HG02870 (cell line): ENCODE measurements at regions not wholly inside any gene's neighbourhood (a gene's known extent, or its start where the extent isn't known, plus 50 kb on each side); places are given as distances from the start of the nearest gene placed in this dataset.

ENCODE experiments used
- ATAC-seq: cut with Tn5 transposase; IDR thresholded peaks from one replicate; pipeline ENCODE4 v1.9.1; 2021; ENCODE audit warnings: mild to moderate bottlenecking, moderate library complexity; ENCODE audit not compliant: unreplicated experiment

DNA sequence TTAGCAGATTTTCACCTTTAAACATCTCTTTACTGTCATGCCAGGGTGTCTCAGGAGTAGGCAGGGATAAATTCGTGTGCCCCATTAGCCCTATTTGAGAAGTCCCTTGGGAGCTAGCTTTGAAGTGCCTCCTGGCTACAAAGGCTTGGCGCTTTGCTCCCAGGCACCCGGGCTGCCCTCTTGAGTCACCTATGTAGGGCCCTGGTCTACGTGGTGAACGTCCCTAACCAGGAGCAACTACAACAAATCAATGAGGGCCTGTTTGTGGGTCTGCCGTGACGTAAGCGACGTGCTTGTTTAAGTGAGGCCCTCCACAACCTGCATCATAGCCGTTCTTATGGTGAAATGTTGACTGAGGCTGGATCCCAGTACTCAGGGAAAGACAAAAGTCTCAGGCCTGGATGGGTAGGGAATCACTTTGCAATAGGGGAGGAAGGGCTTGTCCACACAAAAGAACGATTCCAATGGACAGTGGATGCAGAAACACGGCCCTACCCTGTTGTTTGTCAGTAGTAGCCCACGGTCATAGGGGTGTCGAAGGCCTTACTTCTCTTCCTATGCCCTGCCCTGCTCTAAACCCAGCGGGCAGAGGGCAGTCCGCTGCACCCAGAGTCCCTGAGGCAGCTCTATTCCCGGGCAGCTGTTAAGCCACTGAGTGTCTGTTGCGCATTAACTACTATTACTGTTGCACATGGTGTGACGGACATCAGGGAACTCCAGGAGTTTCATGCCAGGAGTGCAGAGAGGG lies 93.9 kb downstream of the INHBB start:
- no peak for ATAC-seq

DNA sequence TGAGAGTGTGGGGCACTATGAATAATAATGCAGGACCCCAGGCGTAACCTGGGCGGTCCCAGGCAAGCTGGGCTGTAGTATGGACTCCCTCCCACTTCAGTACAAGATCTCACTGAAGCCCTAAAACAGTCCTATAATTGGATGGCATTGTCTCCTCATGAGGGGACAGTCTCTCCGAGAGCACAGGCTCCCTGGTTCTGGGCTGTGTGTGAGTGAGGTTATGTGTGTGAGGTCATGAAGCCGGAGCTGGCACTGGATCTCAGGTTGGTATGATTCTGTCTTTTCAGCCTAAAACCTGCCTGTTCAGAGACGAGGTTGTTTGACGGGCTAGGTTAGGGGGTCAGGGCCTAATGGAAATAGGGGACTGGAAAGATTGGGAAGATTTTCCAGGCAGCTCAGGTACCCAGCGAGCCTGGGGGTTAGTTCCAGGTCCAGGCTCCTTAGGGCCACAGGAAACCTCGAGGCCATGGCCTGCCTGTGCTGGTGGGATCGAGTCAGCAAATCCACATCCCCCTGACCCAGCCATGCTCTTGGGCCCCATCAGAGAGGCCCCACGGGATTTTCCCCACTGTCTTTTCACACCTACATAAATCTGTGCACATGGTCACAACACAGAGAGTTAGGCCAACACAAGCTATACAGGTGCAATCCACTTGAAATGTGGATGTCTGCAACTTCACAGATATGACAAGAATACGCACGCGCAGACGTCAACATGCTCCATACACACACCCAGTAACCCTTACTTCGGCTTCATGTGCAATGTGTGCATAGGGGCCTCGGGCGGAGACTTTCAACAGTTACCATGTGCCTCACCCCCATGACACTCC lies 94.8 kb downstream of the INHBB start:
- no peak for ATAC-seq

DNA sequence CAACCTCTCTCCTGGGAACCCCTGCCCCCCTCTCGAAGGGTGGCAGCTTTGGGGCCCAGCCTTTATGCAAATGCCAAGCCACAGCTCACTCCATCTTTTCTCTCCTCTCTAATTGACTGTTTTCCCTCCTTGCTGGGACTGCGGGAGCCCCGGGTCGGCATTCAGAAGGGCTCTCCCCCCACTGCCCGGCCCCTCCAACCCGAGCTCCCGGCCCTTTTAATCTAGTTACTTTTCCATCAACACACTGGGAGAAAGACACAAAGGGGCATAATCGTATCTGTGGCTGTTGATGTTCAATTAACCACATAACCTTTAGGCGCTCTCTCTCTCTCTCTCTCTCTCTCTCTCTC lies 95.4 kb downstream of the INHBB start:
- no peak for ATAC-seq

DNA sequence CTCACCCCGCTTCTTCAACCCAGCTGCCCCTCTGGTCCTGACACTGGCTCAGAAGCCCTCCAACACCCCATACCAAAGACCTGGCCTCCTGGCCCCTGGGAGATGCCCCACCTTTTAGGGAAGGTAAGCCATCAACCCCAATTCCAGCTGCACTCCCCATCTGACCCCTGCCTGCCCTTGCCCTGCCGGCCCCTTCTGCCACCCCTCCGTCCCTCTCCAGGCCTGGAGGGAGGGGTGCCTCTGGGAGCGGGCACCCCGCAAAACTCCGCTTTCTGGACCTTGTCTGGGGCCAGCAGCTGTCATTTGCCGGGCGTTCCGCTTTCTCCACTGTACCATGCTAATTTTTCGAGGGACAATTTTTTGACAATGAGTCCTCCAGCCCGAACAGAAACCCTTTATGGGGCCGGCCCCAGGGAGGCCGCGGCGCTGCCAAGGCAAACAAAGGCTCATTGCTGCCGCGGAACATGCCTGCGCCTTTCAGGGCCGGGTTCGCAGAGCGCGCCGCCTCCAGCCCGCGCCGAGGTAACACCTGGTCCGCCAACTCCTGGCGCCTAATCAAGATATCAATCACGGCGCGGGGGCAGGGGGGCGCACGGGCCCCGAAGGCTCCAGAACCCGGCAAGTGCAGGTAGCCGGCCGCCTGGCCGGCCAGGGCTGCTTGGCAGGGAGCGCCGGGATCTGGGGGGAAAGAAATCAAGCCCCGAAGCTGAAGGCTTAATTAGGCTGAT lies 96.0 kb downstream of the INHBB start:
- no peak for ATAC-seq

DNA sequence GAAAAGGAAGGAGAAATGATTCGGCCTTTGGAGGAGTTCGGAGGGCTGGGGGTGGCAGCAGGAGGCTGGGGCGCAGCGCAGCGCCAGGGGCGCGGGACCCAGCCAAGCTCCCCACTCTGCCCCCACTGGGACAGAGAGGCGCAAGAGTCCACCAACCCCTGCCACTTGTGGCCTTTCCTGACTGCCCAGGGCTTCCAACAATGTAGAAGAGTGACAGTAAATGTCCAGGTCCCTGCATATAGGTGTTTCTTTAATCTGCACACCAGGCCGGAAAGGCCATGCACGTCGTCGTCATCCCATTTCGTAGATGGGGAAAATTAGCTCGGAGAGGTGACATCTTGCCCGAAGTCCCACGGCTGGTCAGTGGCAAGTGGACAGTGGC lies 96.6 kb downstream of the INHBB start:
- ATAC-seq = no peak

DNA sequence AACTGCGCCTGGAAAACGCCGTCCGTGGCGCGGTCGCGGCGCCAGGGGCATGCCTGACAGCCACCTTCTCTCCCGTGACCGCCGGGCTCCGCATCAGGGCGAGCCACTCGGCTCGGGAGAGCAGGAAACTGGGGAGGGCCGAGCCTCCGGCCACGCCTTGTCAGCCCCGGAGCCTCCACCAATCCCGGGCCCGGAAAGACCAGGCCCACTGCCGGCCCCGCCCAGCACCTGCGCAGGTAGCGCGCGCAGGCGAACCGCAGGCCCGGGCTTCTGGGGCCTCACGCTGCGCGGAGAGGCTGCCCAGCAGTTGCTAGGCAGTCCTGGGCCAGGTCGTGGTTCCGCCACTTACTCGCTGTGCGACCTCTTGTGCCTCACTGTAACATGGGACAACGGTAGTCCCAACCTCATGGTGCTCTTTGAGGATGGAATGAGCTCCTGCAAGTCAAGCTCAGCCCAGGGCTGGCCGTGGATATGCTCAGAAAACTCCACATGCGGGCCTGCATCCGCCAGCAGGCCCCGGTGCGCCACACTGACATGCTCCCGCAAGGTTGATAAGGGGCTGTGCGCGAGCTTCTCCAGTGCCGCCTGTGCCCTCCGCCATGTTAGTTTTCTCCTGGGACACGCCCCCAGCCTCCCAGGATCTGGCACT lies 97.1 kb downstream of the INHBB start:
- no peak for ATAC-seq

DNA sequence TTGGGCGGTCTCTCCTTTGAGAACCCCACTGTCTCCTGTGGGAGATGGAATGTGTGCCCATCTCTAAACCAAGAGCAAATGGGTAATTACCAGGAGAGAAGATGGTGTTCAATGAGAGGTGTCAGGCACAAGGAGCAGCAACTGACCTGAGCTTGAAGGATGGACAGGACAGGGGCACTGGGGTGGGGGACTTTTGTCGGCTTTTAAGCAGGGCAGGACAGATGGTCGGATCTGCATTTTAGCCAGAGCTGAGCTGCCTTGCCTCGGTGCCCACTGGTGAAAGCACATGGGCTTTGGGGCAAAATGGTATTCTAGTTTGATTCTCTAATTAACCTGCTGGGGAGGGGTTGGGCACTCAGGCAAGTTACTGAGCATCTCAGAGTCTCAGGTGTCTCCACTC lies 98.0 kb downstream of the INHBB start:
- no peak for ATAC-seq

DNA sequence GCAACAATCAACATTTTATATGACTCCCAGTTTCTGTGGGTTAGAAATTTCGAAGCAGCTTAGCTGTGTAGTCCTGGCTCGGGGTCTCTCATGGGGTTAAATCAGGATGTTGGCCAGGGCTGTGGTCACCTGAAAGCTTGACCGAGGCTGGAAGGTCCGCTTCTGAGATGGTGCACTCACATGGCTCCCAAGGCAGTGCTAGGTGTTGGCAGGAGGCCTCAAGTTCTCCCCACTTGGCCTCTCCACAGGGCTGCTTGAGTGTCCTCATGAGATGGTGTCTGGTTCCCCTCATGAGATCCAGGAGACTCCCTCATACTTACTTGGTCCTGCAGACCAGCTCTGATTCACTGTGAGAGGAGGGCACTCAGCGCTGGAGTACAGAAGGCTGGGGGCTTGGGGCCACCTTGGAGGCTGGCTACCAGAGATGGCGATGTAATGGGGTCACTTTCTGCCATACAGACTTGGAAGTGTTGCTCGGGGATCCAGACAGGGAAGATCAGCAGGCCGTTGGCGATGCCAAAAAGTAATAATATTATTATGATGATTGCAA lies 98.8 kb downstream of the INHBB start:
- ATAC-seq = no peak

DNA sequence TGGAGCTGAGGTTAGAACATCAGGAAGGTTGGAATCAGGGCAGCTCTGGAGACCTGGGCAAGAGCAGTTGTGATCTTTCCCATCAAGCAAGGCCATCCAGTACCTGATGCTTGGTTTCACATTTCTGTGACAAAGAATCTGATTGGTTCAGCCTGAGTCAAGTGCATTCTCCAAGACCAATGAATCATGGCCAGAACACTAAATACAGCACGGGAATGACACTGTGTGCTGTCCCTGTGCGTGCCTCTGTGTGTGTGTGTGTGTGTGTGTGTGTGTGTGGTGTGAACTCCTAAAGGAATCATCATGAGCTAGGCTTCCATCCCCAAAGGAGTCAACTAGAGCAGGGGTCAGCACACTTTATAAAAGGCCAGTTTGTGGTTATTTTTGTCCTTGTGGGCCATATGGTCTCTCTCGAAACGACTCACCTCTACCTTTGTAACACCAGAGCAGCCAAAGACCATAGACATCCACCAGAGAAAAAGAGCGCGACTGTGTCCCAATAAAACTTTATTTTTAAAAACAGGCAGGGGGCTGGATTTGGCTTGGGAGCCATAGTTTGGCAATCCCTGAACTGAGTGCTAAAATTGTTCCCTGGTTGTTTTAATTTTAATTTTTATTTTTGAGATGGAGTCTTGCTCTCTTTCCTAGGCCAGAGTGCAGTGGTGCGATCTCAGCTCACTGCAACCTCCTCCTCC lies 99.7 kb downstream of the INHBB start:
- no peak for ATAC-seq

DNA sequence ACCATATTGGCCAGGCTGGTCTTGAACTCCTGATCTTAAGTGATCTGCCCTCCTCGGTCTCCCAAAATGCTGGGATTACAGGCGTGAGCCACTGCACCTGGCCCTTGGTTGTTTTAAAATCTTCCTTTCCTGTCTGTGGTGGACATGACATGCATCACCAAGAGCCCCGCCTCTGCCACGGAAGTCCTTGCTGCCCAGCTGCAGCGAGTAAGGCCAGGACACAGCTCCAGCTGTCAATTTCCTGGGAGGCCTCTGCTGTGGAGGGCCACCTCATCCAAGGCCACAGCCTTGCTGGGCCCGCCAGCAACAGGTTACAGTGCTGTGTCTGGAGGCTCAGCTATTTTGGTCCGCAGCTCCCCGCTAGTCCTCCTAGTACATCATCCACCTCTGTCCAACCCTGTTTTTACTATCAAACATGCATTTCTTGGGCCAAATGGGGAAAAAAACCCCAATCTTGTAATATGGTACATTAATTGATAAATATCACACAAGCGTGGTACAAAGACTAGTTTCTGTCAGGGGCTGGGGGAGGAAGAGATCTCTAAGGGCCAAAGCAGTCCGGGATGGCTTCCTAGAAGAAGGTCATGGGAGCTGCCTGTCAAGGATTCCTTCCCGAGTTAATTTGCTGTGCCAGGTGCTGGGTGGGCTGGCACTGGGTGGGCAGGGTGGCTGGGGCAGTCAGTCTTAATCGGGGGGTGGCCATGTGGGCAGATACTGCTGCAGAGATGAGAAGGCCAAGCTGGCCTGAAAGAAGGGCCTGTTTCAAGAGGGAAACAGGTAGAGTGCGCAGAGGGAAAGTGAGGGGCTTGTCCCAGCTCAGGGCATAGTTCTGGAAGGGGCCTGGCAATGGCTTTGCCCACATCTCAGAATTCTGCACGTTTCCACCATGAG lies 100.5 kb downstream of the INHBB start:
- ATAC-seq = no peak

DNA sequence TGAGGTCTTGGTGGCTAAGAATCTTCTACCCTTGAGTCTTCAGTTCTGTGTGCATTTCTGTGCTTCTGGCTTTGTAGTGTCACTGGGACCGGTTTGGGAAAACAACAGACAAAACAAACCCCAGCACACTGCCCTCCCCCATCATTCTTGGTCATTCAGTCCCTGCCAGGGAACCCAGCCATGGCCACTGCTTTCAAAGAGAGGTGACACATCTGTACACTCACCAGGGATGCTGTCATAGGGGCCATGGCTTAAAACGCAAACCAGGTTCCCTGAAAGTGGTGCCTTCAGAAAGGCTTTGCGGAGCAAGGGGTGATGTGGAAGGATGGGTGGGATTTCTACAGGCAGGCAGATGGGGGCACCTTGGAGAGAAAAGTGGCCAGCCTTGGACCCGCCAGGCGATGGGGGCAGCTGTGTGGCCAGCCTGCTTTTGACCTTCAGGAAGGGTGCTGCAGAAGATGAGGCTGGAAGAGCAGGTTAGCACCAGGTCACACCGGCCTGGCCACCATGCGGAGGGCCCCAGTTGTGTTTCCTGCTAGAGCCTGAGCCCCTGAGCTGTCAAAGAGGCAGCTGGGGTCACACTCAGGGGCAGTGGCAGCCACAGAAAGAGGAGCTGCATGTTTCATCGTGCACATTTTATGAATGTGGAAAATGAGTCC lies 101.3 kb downstream of the INHBB start:
- no peak for ATAC-seq

DNA sequence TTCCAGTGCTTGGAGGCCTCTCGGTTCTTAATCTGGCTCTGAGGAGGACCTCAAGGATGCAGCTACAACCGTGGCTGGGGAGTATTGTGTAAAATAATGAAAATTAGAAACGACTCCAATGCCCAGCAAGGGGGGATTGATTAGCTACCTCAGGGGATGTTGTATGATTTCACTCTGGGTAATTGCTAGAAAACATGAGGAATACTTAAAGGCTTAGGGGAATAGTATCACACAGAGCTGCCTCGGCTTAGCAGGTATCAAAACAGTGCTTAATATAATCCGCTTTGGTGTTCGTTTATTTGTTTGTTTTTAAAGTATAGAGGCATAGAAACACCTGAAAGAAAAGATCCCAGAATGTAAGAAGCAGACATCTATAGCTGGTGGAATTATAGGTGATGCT lies 102.5 kb downstream of the INHBB start:
- ATAC-seq = no peak

DNA sequence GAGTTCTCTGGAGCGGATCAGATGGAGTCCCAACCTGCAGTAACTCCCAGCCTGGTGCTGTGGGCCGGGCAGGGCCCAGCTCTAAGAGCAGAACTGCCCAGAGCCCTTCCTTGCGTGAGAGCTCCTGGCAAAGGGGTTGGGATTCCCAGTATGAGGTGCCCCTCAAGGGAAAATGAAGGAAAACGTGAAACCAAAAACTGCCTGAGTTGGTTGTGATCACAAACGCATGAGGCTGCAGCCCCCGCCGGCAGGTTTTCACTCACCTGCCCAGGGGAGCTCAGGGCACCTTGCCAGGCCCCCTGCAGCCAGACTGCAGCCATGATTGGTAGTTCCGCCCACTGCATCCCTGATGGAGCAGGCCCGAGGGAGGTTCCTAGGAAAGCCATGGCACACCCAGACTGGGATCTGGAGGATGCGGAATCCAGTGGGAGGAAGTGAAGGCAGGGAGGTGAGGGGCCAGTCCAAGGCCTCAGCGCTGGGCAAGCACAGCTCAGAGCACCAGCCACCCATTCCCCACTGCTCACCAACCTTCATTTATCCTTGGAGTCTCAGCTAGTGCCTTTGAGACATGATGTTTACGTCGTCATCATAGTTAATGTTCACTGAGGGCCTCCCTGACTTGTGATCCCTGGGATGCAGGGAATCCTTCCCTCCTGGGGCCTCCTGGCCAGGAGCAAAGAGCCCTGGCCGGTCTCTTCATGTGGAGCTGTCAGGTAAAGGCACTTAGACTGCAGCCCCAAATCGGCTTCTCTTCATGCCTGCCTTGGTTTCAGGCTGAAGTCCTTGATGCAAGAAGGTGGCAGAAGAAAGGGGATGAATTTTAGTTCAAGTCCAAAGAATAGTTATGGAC lies 103.2 kb downstream of the INHBB start:
- ATAC-seq = no peak

DNA sequence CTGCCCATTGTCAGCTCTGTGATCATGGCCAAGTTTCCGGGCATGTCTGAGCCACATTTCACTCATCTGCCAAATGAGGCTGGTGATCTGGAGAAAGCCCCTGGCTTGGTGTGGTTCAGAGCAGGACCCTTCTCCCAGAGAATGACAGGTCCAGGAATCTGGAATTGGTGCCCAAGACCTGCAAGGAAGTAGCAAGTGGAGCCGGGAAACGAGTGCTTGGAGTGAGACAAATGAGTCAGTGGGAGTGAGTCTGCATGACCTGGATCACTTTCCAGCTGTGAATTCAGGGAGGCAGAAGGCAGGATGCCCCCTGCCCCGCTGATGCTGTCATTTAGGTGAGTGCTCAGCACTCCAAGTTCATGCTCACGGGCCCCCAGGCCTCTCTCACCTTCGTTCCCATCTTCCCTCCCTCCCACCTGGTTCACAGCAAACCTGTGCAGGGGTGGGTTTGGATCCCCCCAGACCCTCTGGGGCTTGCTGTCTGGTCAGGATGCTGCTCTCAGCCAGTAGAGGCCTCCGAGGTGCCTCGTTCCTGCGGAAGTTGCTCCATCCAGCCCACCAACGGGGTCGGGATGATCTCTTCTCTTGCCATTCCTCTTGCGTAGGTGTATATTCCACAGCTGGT lies 104.4 kb downstream of the INHBB start:
- no peak for ATAC-seq

DNA sequence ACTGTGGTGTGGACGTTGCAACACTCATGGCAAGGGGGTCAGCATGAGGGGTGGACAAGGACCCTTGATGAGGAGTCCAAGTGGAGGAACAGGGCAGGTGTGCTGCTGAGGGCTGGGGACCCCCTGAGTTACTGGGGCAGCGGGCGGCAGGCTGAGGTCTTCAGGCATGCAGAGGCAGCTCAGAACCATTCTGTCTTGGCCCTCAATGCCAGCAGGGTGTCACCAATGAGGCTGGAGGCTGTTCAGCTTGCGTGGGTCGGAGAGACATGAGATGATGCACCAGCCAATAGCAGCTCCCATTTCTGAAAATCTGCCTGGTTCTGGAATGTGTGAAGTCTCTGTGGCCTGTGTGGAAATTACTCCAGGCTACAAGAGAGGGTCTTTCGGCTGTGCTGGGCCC lies 105.4 kb downstream of the INHBB start:
- ATAC-seq = no peak

DNA sequence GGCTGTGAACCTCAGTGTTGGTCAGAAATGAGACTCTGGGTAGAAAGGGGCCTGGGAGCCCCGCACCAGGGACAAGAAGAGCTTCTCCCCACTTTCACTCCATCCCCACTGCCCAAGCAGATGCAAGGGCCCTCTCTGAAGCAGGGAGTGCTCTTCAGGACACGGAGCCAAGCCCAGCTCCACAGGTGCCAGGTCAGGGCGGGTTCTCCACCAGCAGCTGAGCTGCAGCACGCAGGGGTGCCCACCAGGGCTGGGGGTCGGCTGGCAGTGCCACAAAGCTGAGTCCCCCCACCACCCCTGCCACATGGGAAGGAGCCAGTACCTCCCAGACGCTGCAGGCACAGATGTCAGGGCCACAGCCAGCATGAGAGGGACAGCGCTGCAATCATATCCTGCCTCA lies 106.2 kb downstream of the INHBB start:
- no peak for ATAC-seq

DNA sequence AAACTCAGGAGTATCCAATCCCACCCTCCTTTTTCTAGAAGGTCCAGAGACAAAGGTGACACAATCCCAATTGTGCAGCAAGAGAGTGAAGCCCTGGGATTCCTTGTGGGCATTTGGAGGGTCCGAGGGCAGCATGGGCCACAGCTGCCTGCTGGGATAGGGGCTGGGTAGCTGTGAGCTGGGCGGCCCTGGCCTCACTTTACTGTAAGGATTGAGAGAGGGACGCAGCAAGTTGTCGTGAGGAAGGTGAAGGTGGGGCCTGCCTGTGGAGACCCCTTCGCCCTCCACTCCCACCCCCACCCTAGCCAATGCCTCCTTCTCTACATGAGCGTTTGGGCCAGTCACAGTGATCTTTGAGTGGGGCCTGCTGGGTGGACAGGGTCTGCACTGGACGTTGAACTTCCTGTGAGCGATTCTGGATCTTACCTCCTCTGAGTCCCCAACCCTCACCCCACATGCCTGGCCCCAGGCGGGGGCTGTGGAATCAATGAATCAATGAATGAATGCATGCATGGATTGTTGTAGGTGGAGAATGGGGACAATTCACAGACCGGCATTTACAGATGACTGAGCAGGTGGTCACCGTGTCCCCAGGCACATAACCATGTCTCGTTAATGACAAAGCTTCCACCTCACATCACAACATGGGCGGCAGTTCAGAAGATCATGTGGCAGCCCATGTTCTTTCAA lies 107.2 kb downstream of the INHBB start:
- no peak for ATAC-seq
